ENCODE measurements at regions not wholly inside any gene's neighbourhood (a gene's known extent, or its start where the extent isn't known, plus 50 kb on each side); places are given as distances from the start of the nearest gene placed in this dataset.

- TF ChIP-seq JUN (CRISPR knock-in tag; IDR thresholded peaks at IDR 0.05) (no peak), CTCF (IDR thresholded peaks at IDR 0.05) (no peak), ZNF423 (CRISPR knock-in tag; IDR thresholded peaks at IDR 0.05) (no peak), TEAD4 (CRISPR knock-in tag; IDR thresholded peaks at IDR 0.05) (no peak), FOXP4 (CRISPR knock-in tag; IDR thresholded peaks at IDR 0.05) (no peak), ATF2 (CRISPR knock-in tag; IDR thresholded peaks at IDR 0.05; ENCODE audit: borderline replicate concordance, low read depth) (no peak), CREM (CRISPR knock-in tag; IDR thresholded peaks at IDR 0.05) (no peak), ZSCAN18 (CRISPR knock-in tag; IDR thresholded peaks at IDR 0.05) (no peak), ZNF263 (CRISPR knock-in tag; IDR thresholded peaks at IDR 0.05; ENCODE audit: low read depth) (no peak), NR3C1 (CRISPR knock-in tag; conservative IDR thresholded peaks at IDR 0.05; ENCODE audit: low read depth) (no peak), E2F5 (CRISPR knock-in tag; IDR thresholded peaks at IDR 0.05) (no peak), ZNF121 (CRISPR knock-in tag; IDR thresholded peaks at IDR 0.05) (no peak)
Measured at GRCh38 chr1:221793439-221794078, 51.7 kb upstream of the DUSP10 start.

Data from WTC11 (cell line).